Effector CD8-positive, alpha-beta T cell (primary cell): ENCODE measurements at regions not wholly inside any gene's neighbourhood (a gene's known extent, or its start where the extent isn't known, plus 50 kb on each side); places are given as distances from the start of the nearest gene placed in this dataset.

Experiments used
- DNase-seq: peaks from one replicate; lab custom pipeline; 2025; lab: John Stamatoyannopoulos, UW

- DNase-seq = no peak
Measured at GRCh38 chr10:124165827-124166226, 72.4 kb upstream of the CHST15 start.

GRCh38 chr10:124165311-124165710, 71.9 kb upstream of the CHST15 start:
- DNase-seq = no peak

- no peak for DNase-seq
Measured at GRCh38 chr10:124164264-124164663, 70.9 kb upstream of the CHST15 start.

DNA sequence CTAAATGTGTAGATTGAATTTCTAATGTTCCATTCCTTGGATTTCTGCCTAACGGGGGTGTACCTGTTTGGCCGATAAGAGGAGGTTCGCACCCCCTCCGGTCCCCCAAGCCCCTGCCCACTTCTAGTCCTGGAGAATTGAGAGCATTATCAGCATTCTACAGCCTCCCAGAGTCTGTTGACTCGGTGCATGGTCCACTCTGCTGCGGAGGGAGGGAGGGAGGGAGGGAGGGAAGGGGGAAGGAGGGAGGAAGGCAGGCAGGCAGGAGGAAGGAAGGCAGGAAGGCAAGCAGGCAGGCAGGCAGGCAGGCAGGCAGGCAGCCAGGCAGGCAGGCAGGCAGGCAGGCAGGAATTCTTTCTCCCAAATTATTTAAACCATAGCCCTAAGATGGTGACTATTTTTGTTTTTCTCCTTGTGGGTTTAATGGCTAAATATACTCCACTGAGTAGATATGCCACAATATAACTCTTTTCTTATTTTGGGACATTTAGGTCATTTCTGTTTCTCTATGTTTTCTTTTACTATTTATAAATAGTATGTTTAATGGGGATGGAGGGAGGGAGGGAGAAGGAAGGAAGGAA, 69.5 kb upstream of the CHST15 start:
- no peak for DNase-seq

- DNase-seq = no peak
Measured at GRCh38 chr10:124162136-124162535, 68.7 kb upstream of the CHST15 start.

DNA sequence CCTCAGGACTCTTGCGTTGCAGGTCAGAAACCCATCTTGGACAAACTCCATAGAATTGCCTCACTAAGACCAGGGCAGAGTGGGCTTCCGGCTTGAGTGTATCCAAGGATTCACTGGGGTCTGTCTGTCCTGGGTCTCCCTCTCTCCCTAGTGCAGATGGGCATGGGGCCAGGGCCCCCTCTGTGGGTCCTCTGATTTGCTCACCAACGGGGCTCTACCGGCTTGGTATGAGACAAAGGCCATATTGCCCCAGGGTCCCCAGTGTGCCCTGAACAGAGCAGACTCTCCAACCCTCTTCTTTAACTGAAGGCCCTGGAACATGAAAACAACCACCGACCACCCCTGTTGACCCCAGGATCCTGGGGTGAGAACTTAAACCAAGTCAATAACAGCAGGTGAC, 68.2 kb upstream of the CHST15 start:
- no peak for DNase-seq

DNA sequence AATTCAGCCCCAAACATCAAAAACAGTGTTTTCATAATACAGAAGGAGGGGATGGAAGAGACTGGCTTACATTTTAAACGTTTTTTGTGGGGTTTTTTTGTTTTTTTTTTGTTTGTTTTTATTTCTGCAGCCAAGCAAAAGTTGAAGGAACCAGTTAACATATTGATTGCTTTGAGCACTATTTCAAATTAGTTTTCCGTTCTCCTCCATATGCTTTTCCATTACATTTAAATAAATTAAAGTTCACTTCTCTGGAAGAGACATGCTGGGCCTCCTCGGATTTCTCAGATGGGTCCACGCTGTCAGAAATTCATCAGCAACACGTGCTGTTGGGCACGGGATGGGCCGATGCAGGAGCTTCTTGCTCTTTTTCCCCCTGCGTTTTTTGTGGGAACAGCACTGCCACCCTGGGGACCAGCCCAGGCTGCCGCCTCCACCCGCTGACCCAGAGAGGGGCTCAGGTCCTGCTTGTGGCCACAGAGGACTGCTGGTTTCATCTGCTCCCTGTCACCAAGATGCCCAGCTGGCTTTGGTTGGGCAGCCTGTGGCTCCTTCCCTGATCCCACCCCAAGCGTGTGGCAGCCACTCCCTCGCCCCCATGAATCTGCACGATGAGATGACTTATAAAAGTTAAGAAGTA, 67.7 kb upstream of the CHST15 start:
- no peak for DNase-seq

DNA sequence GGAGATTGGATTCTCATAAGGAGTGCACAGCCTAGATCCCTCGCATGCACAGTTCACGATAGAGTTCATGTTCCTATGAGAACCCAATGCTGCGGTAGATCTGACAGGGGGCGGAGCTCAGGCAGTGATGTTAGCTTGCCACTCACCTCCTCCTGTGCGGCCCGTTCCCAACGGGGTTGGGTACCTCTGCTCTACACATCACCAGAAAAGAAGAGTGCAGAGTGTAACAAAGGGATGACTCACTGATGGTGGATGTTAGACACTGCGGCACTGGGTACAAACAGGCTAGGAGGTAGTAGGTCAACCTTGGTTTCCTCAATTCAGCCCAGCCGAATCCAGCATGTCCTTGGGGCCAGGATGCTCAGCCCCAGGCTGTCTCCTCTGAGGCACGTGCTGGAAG, 66.8 kb upstream of the CHST15 start:
- no peak for DNase-seq

GRCh38 chr10:124159153-124159552, 65.8 kb upstream of the CHST15 start:
- no peak for DNase-seq

DNA sequence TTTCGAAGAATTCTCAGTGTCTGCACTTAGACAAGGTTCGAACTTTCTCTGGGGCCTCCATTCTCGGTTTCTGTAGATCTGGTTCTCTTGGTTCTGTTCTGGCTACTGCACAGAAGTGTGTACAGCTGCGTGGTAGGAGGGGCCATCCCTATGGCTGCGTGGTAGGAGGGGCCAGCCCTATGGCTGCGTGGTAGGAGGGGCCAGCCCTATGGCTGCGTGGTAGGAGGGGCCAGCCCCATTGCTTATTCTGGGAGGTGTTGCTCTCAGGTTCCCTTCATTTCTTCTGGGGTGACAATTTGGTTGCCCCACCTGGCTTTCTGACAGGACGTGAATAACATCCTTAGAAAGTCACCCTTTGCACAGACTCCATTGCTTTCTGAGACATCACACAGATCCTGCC, 65.2 kb upstream of the CHST15 start:
- DNase-seq = no peak

GRCh38 chr10:124157271-124157681, 63.9 kb upstream of the CHST15 start:
- no peak for DNase-seq

GRCh38 chr10:124156524-124157260, 63.3 kb upstream of the CHST15 start:
- no peak for DNase-seq

- DNase-seq = no peak
Measured at GRCh38 chr10:124155781-124156435, 62.5 kb upstream of the CHST15 start.

- DNase-seq = no peak
Measured at GRCh38 chr10:124153023-124153826, 59.8 kb upstream of the CHST15 start.

DNA sequence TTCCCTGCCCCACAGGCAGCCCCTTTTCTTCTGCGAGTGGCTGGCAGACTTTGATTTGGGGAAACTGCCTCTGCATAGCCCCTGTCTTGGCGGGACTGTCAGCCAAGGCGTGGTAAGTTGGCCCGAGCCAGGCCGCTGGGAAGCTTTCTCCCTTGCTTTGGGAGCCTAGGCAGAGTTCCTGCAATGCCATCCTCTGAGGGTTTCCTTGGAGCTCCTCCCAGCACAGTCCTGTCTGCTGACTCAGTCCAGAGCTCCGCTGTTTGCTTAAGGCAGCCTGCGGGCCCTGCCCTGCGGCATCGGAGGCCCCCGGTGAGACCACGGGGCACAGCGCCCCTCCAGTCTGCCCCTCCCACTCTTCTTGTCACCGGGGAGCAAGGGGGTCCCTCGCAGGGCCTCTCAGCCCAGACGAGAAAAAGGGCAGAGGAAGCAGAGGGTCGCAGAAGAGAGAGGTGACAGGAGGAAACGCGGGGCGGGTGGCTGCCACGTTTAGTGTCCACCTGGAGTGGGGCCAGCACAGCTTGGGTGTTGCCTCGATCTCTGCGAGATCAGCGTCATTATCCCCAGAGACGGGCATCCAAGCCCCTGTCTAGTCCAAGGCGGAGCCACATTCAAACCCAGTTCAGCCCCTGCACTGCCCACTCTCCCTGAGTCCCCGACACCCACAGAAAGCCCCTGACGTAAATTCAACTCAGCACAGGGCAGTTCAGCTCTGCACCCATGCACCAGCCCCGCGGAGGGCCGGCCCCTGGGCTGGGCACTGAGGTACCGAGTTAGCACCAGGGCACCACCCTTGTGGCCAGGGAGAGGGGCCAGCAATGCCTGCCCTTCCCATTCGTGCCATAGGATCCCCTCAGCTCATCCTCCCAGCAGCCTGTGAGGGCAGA, 59.0 kb upstream of the CHST15 start:
- DNase-seq = no peak

- no peak for DNase-seq
Measured at GRCh38 chr10:124151466-124152095, 58.2 kb upstream of the CHST15 start.

GRCh38 chr10:124150807-124151417, 57.5 kb upstream of the CHST15 start:
- no peak for DNase-seq

- DNase-seq = no peak
Measured at GRCh38 chr10:124150189-124150806, 56.9 kb upstream of the CHST15 start.

DNA sequence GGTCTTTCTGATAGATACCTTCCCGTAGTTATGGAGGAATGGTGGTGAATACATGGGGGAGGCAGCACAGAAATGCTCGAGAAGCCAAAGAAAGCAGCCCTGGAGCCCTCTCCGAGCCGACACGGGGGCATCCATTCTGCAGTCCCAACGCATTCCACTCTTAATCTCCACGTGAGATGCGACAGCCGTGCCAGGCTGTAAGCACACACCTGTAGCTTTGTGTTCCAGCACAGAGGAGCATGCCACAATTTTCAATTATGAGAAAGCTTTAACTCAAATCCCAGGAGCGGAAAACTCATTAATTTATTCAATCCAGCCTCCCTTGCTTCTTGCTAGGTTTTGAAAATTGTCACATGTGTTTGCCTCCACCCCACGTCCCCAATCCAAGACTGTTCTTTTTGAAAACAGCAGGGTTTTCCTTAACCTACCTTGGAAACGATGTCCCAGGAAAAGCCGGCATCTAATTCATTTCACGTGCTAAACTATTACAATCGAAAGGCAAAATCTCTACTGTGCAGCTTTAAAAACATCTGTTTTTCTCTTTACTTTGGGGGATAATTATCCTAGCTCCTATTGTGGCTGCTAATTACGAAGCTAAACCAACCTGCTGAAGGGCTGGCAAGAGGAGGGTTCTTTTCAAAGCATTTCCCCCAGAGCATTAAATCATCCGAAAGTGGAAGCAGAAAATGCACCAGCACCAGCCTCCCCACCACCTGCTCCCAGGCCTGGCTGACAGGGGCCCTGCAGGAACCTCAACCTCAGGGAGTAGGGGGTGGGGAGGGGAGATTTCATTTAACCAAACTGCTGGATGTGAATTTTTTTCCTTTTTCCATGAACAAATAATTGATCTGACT, 56.0 kb upstream of the CHST15 start:
- no peak for DNase-seq
